ENCODE measurements at regions not wholly inside any gene's neighbourhood (a gene's known extent, or its start where the extent isn't known, plus 50 kb on each side); places are given as distances from the start of the nearest gene placed in this dataset.

DNA sequence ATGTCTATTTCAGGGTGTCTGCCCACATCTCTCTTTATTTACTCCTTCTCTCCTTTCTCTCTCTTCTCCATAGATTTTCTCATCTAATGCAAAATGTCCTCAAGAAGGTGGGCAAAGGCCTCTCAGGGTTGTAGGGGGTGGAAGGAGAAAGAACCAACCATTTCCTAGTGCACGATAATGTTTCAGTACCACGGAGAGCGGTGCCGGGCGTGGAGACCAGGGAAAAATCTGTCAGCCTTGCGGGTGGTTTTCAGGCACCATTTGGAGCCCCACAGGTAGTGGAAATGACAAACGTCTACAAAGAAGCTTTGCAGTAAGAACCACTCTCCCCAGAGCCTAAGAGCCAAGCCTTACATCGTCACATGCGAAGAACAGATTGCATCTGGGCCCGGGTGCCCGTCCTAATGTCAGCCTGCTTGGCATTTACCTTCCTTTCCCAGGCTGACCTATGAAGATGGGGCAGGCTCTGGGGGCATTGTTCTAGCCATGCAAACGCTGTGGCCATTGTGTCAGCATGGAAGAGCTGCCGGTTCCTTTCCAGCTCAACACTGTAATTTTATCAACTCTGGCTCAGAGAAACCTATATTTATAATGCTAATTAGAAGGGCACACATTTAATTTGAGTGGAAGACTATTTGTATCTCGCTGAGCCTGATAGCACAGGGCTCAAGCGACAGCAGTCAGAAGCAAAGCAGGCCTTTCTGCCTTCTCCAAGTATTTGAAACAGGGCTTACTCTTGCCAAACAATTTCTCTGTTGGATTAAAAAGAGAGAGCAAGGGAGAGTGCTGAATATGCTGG, 430.1 kb upstream of the WWC1 start:
- ATAC-seq (no peak), FAIRE-seq (no peak), DNase-seq (no peak)
- Histone ChIP-seq H3K4me3 (no peak overlapping the region), H3K36me3 (no peaks in the 10 kb centered on the region), H3K27ac (no peak overlapping the region), H3K27me3 (no peaks in the 10 kb centered on the region), H3K9me3 (no peaks in the 10 kb centered on the region), H3K4me1 (no peaks in the 10 kb centered on the region)
- WGBS, 2 donors: 46 to 51% methylated on average over 15 of the region's 15 CpGs
- TF ChIP-seq, protein P1, sequence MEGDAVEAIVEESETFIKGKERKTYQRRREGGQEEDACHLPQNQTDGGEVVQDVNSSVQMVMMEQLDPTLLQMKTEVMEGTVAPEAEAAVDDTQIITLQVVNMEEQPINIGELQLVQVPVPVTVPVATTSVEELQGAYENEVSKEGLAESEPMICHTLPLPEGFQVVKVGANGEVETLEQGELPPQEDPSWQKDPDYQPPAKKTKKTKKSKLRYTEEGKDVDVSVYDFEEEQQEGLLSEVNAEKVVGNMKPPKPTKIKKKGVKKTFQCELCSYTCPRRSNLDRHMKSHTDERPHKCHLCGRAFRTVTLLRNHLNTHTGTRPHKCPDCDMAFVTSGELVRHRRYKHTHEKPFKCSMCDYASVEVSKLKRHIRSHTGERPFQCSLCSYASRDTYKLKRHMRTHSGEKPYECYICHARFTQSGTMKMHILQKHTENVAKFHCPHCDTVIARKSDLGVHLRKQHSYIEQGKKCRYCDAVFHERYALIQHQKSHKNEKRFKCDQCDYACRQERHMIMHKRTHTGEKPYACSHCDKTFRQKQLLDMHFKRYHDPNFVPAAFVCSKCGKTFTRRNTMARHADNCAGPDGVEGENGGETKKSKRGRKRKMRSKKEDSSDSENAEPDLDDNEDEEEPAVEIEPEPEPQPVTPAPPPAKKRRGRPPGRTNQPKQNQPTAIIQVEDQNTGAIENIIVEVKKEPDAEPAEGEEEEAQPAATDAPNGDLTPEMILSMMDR (IDR thresholded peaks at IDR 0.05): no peak
- intact Hi-C loops (cut with DNase I): no loop called here

GRCh38 chr5:167861928-167862426, 429.5 kb upstream of the WWC1 start:
- intact Hi-C loops (cut with DNase I): no loop called here
- Histone ChIP-seq H3K4me3 (no peak overlapping the region), H3K36me3 (no peaks in the 10 kb centered on the region), H3K27ac (no peak overlapping the region), H3K4me1 (no peaks in the 10 kb centered on the region), H3K9me3 (no peaks in the 10 kb centered on the region), H3K27me3 (no peaks in the 10 kb centered on the region)
- TF ChIP-seq, protein P1 (IDR thresholded peaks at IDR 0.05): no peak
- ATAC-seq (no peak), FAIRE-seq (no peak), DNase-seq (no peak)
- WGBS, 2 donors: 69 to 88% methylated on average over 2 of the region's 2 CpGs

DNA sequence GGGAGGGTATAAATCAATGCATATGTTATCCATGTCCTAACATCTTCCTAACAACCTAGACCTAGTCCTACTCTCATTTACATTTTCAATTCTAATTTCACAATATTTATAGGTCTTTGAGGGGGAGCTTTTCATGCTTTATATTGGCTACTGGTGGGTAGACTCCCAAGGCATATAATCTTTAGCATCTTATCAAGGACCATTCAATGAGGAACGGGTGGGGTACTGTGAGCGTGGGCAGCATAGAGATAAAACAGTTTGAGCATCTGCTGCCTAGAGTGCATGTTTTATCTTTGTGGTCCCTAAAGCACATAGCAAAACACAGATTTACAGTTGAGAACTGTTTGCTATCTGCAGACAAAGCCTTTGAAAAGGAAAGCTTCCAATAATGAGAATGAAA, 427.6 kb upstream of the WWC1 start:
- no peaks in the 10 kb centered on the region for H3K4me1 ChIP-seq
- WGBS, 2 donors: 47 to 48% methylated on average over 2 of the region's 2 CpGs
- no peaks in the 10 kb centered on the region for H3K27me3 ChIP-seq
- no peaks in the 10 kb centered on the region for H3K9me3 ChIP-seq
- no peak for DNase-seq
- no peaks in the 10 kb centered on the region for H3K36me3 ChIP-seq
- TF ChIP-seq, protein P1 (IDR thresholded peaks at IDR 0.05): no peak
- ATAC-seq: no peak
- H3K27ac ChIP-seq: no peak overlapping the region
- no peak for FAIRE-seq
- H3K4me3 ChIP-seq: no peak overlapping the region
- intact Hi-C loops (cut with DNase I): no loop called here

DNA sequence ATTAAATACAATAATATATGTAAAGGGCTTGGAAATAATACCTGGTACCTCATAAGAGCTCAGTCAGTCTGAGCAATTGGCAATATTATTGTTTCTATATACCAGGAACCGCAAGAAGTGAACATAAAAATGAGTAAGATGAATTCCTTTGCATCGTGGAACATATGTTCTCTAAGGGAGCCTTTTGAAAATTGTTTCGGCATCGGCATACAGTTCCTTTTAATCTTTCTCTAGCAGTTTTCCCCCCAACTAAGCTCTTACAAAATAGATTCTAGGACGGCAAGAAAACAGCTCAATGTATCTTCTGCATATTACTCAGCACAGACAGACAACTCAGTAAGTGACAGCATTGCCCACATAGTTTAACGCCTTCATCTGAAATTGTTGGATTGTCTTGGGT, 426.6 kb upstream of the WWC1 start:
- no peaks in the 10 kb centered on the region for H3K4me1 ChIP-seq
- H3K27ac ChIP-seq: no peak overlapping the region
- no peaks in the 10 kb centered on the region for H3K27me3 ChIP-seq
- no peak for DNase-seq
- intact Hi-C loops (cut with DNase I): no loop called here
- H3K4me3 ChIP-seq: no peak overlapping the region
- FAIRE-seq: no peak
- H3K36me3 ChIP-seq: no peaks in the 10 kb centered on the region
- H3K9me3 ChIP-seq: no peaks in the 10 kb centered on the region
- TF ChIP-seq, protein P1 (IDR thresholded peaks at IDR 0.05): no peak
- WGBS, 2 donors: 72 to 87% methylated on average over 6 of the region's 6 CpGs
- no peak for ATAC-seq

GRCh38 chr5:167866797-167867196, 424.6 kb upstream of the WWC1 start:
- no peaks in the 10 kb centered on the region for H3K36me3 ChIP-seq
- no peaks in the 10 kb centered on the region for H3K27me3 ChIP-seq
- ATAC-seq: no peak
- H3K27ac ChIP-seq: no peak overlapping the region
- H3K4me1 ChIP-seq: no peaks in the 10 kb centered on the region
- no peaks in the 10 kb centered on the region for H3K9me3 ChIP-seq
- FAIRE-seq: no peak
- 74 to 75% methylated on average over 3 of the region's 3 CpGs for WGBS, 2 donors
- DNase-seq: no peak
- TF ChIP-seq, protein P1 (IDR thresholded peaks at IDR 0.05): no peak
- intact Hi-C loops (cut with DNase I): no loop called here
- no peak overlapping the region for H3K4me3 ChIP-seq

All from pancreas (tissue), 10 donors.